ENCODE measurements at regions not wholly inside any gene's neighbourhood (a gene's known extent, or its start where the extent isn't known, plus 50 kb on each side); places are given as distances from the start of the nearest gene placed in this dataset.

DNA sequence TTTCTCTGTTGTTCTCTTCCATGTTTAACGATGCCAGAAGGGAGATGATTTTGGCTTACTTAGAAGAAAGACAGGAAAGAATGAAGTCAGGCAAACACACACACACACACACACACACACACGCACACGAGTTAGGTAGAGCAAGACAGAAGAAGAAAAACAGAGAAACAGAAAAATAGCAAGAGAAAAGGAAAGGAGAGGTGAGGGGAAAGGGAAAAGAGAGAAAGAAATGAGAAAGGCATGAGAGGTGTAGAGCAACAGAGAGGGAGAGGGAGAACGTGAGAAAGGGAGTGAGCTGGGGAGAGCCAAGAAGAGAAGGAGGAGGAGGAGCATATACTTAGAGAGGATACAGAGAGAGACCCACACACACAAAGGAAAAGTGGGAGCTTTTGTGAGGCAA, 385.3 kb downstream of the DOK5 start:
- no peaks in the 10 kb centered on the region for H4K20me1 ChIP-seq (ENCODE audit: insufficient read depth, low read length, poor library complexity, severe bottlenecking)
- no peak overlapping the region for H3K9ac ChIP-seq (ENCODE audit: low read depth, low read length, poor library complexity, severe bottlenecking)
- H3K4me1 ChIP-seq (ENCODE audit: insufficient read depth, low read length, poor library complexity, severe bottlenecking) = no peaks in the 10 kb centered on the region
- H3K4me3 ChIP-seq (ENCODE audit: low read length, poor library complexity, severe bottlenecking) = no peak overlapping the region
- no peak overlapping the region for H3K4me2 ChIP-seq (ENCODE audit: low read depth, low read length, poor library complexity, severe bottlenecking)
- H3K9me3 ChIP-seq (ENCODE audit: insufficient read depth, low read depth, low read length) = no peaks in the 10 kb centered on the region
- H3K27me3 ChIP-seq (ENCODE audit: insufficient read depth, low read length, poor library complexity, severe bottlenecking) = no peaks in the 10 kb centered on the region
- TF ChIP-seq, protein P1, sequence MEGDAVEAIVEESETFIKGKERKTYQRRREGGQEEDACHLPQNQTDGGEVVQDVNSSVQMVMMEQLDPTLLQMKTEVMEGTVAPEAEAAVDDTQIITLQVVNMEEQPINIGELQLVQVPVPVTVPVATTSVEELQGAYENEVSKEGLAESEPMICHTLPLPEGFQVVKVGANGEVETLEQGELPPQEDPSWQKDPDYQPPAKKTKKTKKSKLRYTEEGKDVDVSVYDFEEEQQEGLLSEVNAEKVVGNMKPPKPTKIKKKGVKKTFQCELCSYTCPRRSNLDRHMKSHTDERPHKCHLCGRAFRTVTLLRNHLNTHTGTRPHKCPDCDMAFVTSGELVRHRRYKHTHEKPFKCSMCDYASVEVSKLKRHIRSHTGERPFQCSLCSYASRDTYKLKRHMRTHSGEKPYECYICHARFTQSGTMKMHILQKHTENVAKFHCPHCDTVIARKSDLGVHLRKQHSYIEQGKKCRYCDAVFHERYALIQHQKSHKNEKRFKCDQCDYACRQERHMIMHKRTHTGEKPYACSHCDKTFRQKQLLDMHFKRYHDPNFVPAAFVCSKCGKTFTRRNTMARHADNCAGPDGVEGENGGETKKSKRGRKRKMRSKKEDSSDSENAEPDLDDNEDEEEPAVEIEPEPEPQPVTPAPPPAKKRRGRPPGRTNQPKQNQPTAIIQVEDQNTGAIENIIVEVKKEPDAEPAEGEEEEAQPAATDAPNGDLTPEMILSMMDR (conservative IDR thresholded peaks at IDR 0.05; ENCODE audit: low read length) = no peak
- TF ChIP-seq EZH2phosphoT487 (IDR thresholded peaks at IDR 0.05; ENCODE audit: borderline replicate concordance) = no peak
- no peaks in the 10 kb centered on the region for H3K79me2 ChIP-seq (ENCODE audit: insufficient read depth, low read length)
- H2AFZ ChIP-seq (ENCODE audit: low read length) = no peak overlapping the region
- no peaks in the 10 kb centered on the region for H3K36me3 ChIP-seq (ENCODE audit: insufficient read depth, low read length)
- no peaks in the 10 kb centered on the region for H3K9me2 ChIP-seq (replicated peaks; ENCODE audit: low read depth, low read length)
- H3F3A ChIP-seq (ENCODE audit: low read depth) = no peaks in the 10 kb centered on the region

DNA sequence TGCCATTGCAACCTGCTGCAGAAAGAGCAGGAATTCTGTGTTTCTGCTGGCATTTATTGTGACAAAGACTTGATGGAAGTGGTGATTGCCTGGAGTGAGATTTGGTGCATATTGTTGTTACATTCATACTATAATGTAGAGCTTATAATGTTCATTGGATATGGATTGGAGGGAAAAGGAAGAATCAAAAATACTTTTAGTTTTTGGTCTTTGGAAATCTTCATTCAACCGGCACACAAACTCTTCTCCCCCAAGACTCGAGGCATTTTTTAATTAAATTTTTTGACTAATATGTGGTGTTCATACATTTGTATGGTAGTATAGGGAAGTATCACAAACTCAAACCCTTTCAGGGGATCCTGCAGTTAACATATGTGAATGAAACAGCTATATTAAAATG, 380.8 kb downstream of the DOK5 start:
- no peak overlapping the region for H2AFZ ChIP-seq (ENCODE audit: low read length)
- no peaks in the 10 kb centered on the region for H3K27me3 ChIP-seq (ENCODE audit: insufficient read depth, low read length, poor library complexity, severe bottlenecking)
- H3K4me2 ChIP-seq (ENCODE audit: low read depth, low read length, poor library complexity, severe bottlenecking) = no peak overlapping the region
- no peak overlapping the region for H3K4me3 ChIP-seq (ENCODE audit: low read length, poor library complexity, severe bottlenecking)
- no peaks in the 10 kb centered on the region for H3K9me2 ChIP-seq (replicated peaks; ENCODE audit: low read depth, low read length)
- H3F3A ChIP-seq (ENCODE audit: low read depth) = no peaks in the 10 kb centered on the region
- H3K36me3 ChIP-seq (ENCODE audit: insufficient read depth, low read length) = no peaks in the 10 kb centered on the region
- no peak for TF ChIP-seq EZH2phosphoT487 (IDR thresholded peaks at IDR 0.05; ENCODE audit: borderline replicate concordance)
- TF ChIP-seq, protein P1 (conservative IDR thresholded peaks at IDR 0.05; ENCODE audit: low read length) = no peak
- H4K20me1 ChIP-seq (ENCODE audit: insufficient read depth, low read length, poor library complexity, severe bottlenecking) = no peaks in the 10 kb centered on the region
- H3K79me2 ChIP-seq (ENCODE audit: insufficient read depth, low read length) = no peaks in the 10 kb centered on the region
- H3K9ac ChIP-seq (ENCODE audit: low read depth, low read length, poor library complexity, severe bottlenecking) = no peak overlapping the region
- no peaks in the 10 kb centered on the region for H3K4me1 ChIP-seq (ENCODE audit: insufficient read depth, low read length, poor library complexity, severe bottlenecking)
- no peaks in the 10 kb centered on the region for H3K9me3 ChIP-seq (ENCODE audit: insufficient read depth, low read depth, low read length)

DNA sequence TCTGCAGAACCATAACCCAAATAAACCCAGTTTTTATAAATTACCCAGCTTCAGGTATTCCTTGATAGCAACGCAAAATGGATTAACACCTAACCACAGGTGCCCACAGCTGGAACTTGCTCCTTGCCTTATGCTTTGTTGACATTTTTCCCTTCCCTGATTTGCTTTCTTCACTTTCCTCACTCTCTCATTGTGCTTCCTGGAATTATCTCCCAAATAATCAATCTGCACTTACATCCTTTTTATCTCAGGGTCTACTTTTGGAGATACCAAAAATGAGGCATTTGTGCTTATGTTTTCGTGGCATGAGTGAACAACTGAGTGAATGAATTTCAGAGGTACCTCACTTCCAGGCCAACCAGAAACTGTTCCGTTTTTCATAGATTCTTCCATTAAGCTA, 374.3 kb downstream of the DOK5 start:
- TF ChIP-seq, protein P1 (conservative IDR thresholded peaks at IDR 0.05; ENCODE audit: low read length) = no peak
- TF ChIP-seq EZH2phosphoT487 (IDR thresholded peaks at IDR 0.05; ENCODE audit: borderline replicate concordance) = no peak
- H4K20me1 ChIP-seq (ENCODE audit: insufficient read depth, low read length, poor library complexity, severe bottlenecking) = no peaks in the 10 kb centered on the region
- no peak overlapping the region for H2AFZ ChIP-seq (ENCODE audit: low read length)

More for the DNA sequence above, 374.3 kb downstream of the DOK5 start:
- no peaks in the 10 kb centered on the region for H3K4me1 ChIP-seq (ENCODE audit: insufficient read depth, low read length, poor library complexity, severe bottlenecking)
- no peaks in the 10 kb centered on the region for H3K9me3 ChIP-seq (ENCODE audit: insufficient read depth, low read depth, low read length)
- no peak overlapping the region for H3K9ac ChIP-seq (ENCODE audit: low read depth, low read length, poor library complexity, severe bottlenecking)
- no peak overlapping the region for H3K4me3 ChIP-seq (ENCODE audit: low read length, poor library complexity, severe bottlenecking)
- no peak overlapping the region for H3K4me2 ChIP-seq (ENCODE audit: low read depth, low read length, poor library complexity, severe bottlenecking)
- no peaks in the 10 kb centered on the region for H3K9me2 ChIP-seq (replicated peaks; ENCODE audit: low read depth, low read length)
- no peaks in the 10 kb centered on the region for H3K27me3 ChIP-seq (ENCODE audit: insufficient read depth, low read length, poor library complexity, severe bottlenecking)
- H3K79me2 ChIP-seq (ENCODE audit: insufficient read depth, low read length) = no peaks in the 10 kb centered on the region
- no peaks in the 10 kb centered on the region for H3K36me3 ChIP-seq (ENCODE audit: insufficient read depth, low read length)
- H3F3A ChIP-seq (ENCODE audit: low read depth) = no peaks in the 10 kb centered on the region
